ENCODE measurements at regions not wholly inside any gene's neighbourhood (a gene's known extent, or its start where the extent isn't known, plus 50 kb on each side); places are given as distances from the start of the nearest gene placed in this dataset.

DNA sequence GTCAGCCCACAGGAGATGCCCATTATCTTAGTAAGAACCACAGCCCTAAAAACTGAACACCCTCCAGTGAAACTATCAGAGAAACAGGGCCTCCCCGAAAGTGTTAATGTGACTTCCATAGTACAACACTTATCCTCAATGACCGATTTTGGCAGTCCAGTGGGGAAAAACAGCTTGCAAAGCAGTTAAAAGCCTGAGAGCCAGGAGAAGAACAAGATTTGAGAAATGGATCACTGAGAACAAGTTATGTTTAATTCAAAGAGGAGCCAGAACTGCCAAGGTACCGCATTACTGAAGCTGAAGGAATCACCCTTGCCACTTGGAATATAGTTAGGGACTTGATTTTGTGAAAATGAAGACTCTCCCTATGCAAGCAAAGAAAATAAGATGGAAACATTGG lies 236.9 kb downstream of the QKI start:
- no peak for TF ChIP-seq EZH2 (IDR thresholded peaks at IDR 0.05)
- TF ChIP-seq FOXP2 (optimal IDR thresholded peaks at IDR 0.05; ENCODE audit: control extremely low read depth, extremely low read length, insufficient read depth): no peak
- no peak for TF ChIP-seq POLR2AphosphoS5 (IDR thresholded peaks at IDR 0.05; ENCODE audit: borderline replicate concordance, low read depth, low read length)
